ENCODE measurements at regions not wholly inside any gene's neighbourhood (a gene's known extent, or its start where the extent isn't known, plus 50 kb on each side); places are given as distances from the start of the nearest gene placed in this dataset.

DNA sequence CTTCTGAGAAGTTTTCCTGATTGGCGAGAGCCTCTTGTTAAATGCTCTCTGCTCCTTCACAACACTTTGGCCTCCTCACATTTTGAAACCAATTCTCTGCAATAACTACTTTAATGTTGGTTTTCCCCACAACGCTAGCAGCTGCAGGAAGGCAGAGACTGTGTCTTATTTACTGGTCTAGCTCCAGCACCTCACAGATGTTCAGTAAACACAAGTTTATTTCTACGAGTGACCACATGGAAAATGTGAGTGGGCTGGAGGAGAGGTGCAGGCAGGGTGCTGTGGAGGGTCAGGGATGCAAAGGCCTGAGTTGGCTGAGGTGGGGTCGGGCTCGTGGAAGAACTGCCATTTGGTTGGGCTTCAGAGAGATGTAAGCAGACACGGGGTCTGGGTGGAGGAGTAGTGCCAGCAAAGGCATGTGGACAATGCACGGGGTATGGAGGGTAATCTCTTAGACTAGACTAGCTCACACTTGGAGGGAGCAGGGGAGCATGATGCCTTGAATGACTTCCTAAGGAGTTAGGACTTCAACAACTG lies 117.4 kb upstream of the RTL1 start:
- TF ChIP-seq, protein P1, sequence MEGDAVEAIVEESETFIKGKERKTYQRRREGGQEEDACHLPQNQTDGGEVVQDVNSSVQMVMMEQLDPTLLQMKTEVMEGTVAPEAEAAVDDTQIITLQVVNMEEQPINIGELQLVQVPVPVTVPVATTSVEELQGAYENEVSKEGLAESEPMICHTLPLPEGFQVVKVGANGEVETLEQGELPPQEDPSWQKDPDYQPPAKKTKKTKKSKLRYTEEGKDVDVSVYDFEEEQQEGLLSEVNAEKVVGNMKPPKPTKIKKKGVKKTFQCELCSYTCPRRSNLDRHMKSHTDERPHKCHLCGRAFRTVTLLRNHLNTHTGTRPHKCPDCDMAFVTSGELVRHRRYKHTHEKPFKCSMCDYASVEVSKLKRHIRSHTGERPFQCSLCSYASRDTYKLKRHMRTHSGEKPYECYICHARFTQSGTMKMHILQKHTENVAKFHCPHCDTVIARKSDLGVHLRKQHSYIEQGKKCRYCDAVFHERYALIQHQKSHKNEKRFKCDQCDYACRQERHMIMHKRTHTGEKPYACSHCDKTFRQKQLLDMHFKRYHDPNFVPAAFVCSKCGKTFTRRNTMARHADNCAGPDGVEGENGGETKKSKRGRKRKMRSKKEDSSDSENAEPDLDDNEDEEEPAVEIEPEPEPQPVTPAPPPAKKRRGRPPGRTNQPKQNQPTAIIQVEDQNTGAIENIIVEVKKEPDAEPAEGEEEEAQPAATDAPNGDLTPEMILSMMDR (IDR thresholded peaks at IDR 0.05) = no peak
- TF ChIP-seq FOSL2 (IDR thresholded peaks at IDR 0.05; ENCODE audit: borderline replicate concordance, low read depth) (no peak), POLR2AphosphoS5 (IDR thresholded peaks at IDR 0.05; ENCODE audit: low read depth, low read length) (no peak)
- TF ChIP-seq, protein P2, sequence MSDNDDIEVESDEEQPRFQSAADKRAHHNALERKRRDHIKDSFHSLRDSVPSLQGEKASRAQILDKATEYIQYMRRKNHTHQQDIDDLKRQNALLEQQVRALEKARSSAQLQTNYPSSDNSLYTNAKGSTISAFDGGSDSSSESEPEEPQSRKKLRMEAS (IDR thresholded peaks at IDR 0.05; ENCODE audit: low read depth) = no peak

Measured in SK-N-SH (cell line).